KMS-11 (cell line): ENCODE measurements at regions not wholly inside any gene's neighbourhood (a gene's known extent, or its start where the extent isn't known, plus 50 kb on each side); places are given as distances from the start of the nearest gene placed in this dataset.

Experiments used
- H2AFZ ChIP-seq: fragments of 200-600 bp; sonication (generic); 2 replicates; pipeline ENCODE4 v1.6.1; 2016; ENCODE audit warnings: antibody characterized with exemption, mixed run types, low read depth
- H3K27ac ChIP-seq: fragments of 200-600 bp; sonication (generic); 2 replicates; pipeline ENCODE4 v1.6.1; 2016; ENCODE audit warnings: mild to moderate bottlenecking, mixed run types
- H3K27me3 ChIP-seq: fragments of 200-600 bp; sonication (generic); 2 replicates; pipeline ENCODE4 v1.6.1; 2017; ENCODE audit warnings: mild to moderate bottlenecking, low read depth, mixed run types, moderate library complexity; ENCODE audit not compliant: insufficient read depth
- H3K36me3 ChIP-seq: fragments of 200-600 bp; sonication (generic); 2 replicates; pipeline ENCODE4 v1.6.1; 2017; ENCODE audit warnings: mild to moderate bottlenecking, mixed run types; ENCODE audit not compliant: insufficient read depth
- H3K4me1 ChIP-seq: fragments of 200-600 bp; sonication (generic); 2 replicates; pipeline ENCODE4 v1.6.1; 2016; ENCODE audit warnings: mild to moderate bottlenecking, low read depth, mixed run types; ENCODE audit not compliant: poor library complexity, severe bottlenecking
- H3K4me2 ChIP-seq: fragments of 200-600 bp; sonication (generic); 2 replicates; pipeline ENCODE4 v1.7.0; 2016; ENCODE audit warnings: mild to moderate bottlenecking, mixed run types
- H3K4me3 ChIP-seq: fragments of 200-600 bp; sonication (generic); IDR thresholded peaks from 2 replicates; pipeline ENCODE4 v1.6.1; 2017; ENCODE audit warnings: low read depth, low read length, mixed read lengths; ENCODE audit not compliant: insufficient read depth
- H3K79me2 ChIP-seq: fragments of 200-600 bp; sonication (generic); 2 replicates; pipeline ENCODE4 v1.6.1; 2016; ENCODE audit warnings: low read depth, mixed run types; ENCODE audit not compliant: insufficient read depth
- H3K9ac ChIP-seq: fragments of 200-600 bp; sonication (generic); 2 replicates; pipeline ENCODE4 v1.6.1; 2016; ENCODE audit warnings: mild to moderate bottlenecking, mixed run types
- H4K20me1 ChIP-seq: fragments of 200-600 bp; sonication (generic); 2 replicates; pipeline ENCODE4 v1.6.1; 2016; ENCODE audit warnings: mild to moderate bottlenecking, mixed run types; ENCODE audit not compliant: insufficient read depth
- CTCF ChIP-seq: fragments of 200-600 bp; sonication (generic); conservative IDR thresholded peaks from 2 replicates; pipeline ENCODE4 v1.6.1; 2017; ENCODE audit warnings: low read depth, mild to moderate bottlenecking, antibody characterized with exemption, low read length, moderate library complexity, mixed read lengths

DNA sequence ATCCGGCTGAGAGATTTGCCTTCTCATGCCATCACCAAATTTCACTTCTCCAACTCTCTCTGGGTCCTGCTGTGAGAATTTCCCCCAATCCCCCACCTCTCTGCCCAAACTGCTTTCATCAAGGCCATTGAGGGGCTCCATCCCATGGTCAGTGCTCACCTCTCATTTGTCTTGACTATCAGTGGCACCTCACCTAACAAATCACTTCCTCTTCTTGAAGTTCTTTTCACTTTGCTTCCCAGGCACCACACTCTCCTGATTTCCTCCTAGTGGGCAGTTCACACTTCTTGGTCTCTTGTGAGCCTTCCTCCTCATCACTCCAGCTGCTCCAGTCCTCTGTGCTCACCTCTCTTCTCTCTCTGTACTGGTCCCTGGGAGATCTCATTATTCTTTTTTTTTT lies 169.6 kb downstream of the OPA1 start:
- Histone ChIP-seq H3K36me3 (no peaks in the 10 kb centered on the region), H3K4me3 (no peak overlapping the region), H3K27ac (no peak overlapping the region), H3K4me2 (no peak overlapping the region), H3K79me2 (no peaks in the 10 kb centered on the region), H3K27me3 (no peaks in the 10 kb centered on the region), H3K4me1 (no peaks in the 10 kb centered on the region), H4K20me1 (no peaks in the 10 kb centered on the region), H3K9ac (no peak overlapping the region), H2AFZ (no peak overlapping the region)
- no peak for TF ChIP-seq CTCF

DNA sequence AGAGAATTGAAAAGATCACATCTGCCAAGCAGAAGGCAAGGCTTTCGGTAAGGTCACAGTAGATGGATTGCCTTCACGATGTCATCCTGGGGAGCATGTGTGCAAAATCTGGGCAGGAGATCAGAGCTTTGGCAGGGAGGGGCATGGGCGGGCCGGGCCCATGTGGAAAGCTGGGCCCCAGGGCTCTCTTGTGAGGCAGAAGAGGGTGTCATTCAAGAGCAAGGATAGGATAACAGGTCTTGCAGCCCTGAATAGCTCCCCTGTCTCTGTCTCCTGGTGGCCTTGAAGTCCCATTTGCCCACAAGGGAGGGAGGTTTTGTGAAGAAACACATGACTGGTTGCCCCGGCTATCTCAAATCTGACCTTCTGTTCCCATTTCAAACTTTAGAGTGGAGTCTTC lies 172.0 kb downstream of the OPA1 start:
- no peak overlapping the region for H3K4me2 ChIP-seq
- no peak overlapping the region for H3K4me3 ChIP-seq
- H3K9ac ChIP-seq: no peak overlapping the region
- no peaks in the 10 kb centered on the region for H3K79me2 ChIP-seq
- H2AFZ ChIP-seq: no peak overlapping the region
- no peak overlapping the region for H3K27ac ChIP-seq
- no peak for TF ChIP-seq CTCF
- H3K36me3 ChIP-seq: no peaks in the 10 kb centered on the region
- H3K27me3 ChIP-seq: no peaks in the 10 kb centered on the region
- no peaks in the 10 kb centered on the region for H4K20me1 ChIP-seq
- H3K4me1 ChIP-seq: no peaks in the 10 kb centered on the region

- no peaks in the 10 kb centered on the region for H3K36me3 ChIP-seq
- no peak overlapping the region for H3K9ac ChIP-seq
- no peaks in the 10 kb centered on the region for H3K4me1 ChIP-seq
- H4K20me1 ChIP-seq: no peaks in the 10 kb centered on the region
- no peaks in the 10 kb centered on the region for H3K27me3 ChIP-seq
- H3K79me2 ChIP-seq: no peaks in the 10 kb centered on the region
- TF ChIP-seq CTCF: no peak
- no peak overlapping the region for H3K4me2 ChIP-seq
- H3K4me3 ChIP-seq: no peak overlapping the region
- H2AFZ ChIP-seq: no peak overlapping the region
- H3K27ac ChIP-seq: no peak overlapping the region
Measured at GRCh38 chr3:193767353-193768069, 174.5 kb downstream of the OPA1 start.

DNA sequence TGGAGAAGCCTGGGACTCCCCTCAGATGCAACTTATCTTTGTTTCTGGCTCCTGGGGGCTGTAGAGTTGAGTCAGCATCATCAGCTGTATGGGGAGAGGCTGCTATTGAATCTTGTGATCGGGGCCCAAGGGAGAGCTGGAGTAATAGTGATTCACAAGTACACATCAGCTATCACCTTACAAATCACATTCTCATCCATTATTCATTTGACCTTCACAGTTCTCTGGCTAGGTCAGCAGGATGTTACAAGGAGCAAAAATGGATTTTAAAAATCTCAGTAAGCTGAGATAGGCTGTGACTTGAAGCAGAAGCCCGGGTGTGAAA lies 175.0 kb downstream of the OPA1 start:
- Histone ChIP-seq H2AFZ (no peak overlapping the region), H3K36me3 (no peaks in the 10 kb centered on the region), H3K9ac (no peak overlapping the region), H4K20me1 (no peaks in the 10 kb centered on the region), H3K4me2 (no peak overlapping the region), H3K27me3 (no peaks in the 10 kb centered on the region), H3K4me1 (no peaks in the 10 kb centered on the region), H3K27ac (no peak overlapping the region), H3K4me3 (no peak overlapping the region), H3K79me2 (no peaks in the 10 kb centered on the region)
- no peak for TF ChIP-seq CTCF
